ENCODE measurements at regions not wholly inside any gene's neighbourhood (a gene's known extent, or its start where the extent isn't known, plus 50 kb on each side); places are given as distances from the start of the nearest gene placed in this dataset.

DNA sequence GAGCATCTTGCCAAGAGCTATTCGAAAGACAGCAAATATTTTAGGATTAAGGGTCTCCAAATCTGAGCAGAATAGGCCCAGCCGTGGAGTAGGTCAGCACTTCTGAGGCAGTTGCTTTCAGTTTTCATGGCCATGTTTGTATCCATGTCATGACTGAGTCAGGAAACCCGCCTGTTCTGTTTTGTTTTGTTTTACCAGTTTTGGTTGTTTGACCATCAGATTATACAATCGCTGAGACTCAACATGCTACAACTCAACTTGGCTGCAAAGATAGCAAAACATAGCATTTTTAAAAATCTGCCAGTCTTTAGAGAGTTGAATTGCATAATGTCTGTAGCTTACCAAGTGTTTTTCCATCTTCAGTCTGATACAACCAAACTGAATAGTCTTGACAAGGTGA is 185.1 kb upstream of the ZNF462 start:
- TF ChIP-seq POLR2A (IDR thresholded peaks at IDR 0.05) (no peak), EP300 (IDR thresholded peaks at IDR 0.05) (no peak)
